Endothelial cell of umbilical vein (primary cell): ENCODE measurements at regions not wholly inside any gene's neighbourhood (a gene's known extent, or its start where the extent isn't known, plus 50 kb on each side); places are given as distances from the start of the nearest gene placed in this dataset.

ENCODE experiments used
- JUN ChIP-seq: IDR thresholded peaks from 2 replicates; pipeline ENCODE4 v1.6.1; 2011; ENCODE audit warnings: borderline replicate concordance, low read depth; ENCODE audit not compliant: insufficient read length, insufficient read depth
- MYC ChIP-seq: IDR thresholded peaks from one replicate; pipeline ENCODE4 v1.6.1; 2011; ENCODE audit warnings: mild to moderate bottlenecking, low read depth, low read length
- TF ChIP-seq, protein P1 (sequence below), 2 donors: IDR thresholded peaks; 1 replicate in 1 of 2; 2 replicates in 1 of 2; pipeline ENCODE4 v1.5.1; 2011; ENCODE audit warnings: low read length in 2 of 2, mild to moderate bottlenecking in 2 of 2, moderate library complexity in 2 of 2, control low read depth in 1 of 2, inconsistent platforms in 1 of 2, low read depth in 1 of 2; ENCODE audit not compliant: insufficient read depth in 1 of 2; ENCODE audit errors: extremely low read depth in 1 of 2

DNA sequence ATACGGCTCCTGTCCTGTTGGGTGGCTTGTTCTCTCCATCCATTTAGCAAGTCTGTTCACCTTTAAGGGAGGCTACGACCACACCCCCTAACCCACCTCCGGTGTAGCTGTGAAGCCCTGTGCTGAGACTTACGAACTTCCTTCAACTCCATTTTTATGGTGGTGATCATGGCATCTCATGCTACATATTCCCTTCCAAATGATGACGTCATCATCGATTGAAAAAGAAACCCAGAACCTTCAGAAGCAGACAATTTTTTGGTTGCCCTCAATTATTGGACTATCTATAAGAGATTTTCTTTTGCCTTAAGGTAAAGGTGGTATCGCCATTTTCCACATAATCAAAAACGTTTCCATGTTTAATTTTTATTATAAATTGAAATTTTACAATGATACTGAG, 389.0 kb downstream of the CBLN4 start:
- TF ChIP-seq JUN (no peak), MYC (no peak)
- TF ChIP-seq, protein P1, sequence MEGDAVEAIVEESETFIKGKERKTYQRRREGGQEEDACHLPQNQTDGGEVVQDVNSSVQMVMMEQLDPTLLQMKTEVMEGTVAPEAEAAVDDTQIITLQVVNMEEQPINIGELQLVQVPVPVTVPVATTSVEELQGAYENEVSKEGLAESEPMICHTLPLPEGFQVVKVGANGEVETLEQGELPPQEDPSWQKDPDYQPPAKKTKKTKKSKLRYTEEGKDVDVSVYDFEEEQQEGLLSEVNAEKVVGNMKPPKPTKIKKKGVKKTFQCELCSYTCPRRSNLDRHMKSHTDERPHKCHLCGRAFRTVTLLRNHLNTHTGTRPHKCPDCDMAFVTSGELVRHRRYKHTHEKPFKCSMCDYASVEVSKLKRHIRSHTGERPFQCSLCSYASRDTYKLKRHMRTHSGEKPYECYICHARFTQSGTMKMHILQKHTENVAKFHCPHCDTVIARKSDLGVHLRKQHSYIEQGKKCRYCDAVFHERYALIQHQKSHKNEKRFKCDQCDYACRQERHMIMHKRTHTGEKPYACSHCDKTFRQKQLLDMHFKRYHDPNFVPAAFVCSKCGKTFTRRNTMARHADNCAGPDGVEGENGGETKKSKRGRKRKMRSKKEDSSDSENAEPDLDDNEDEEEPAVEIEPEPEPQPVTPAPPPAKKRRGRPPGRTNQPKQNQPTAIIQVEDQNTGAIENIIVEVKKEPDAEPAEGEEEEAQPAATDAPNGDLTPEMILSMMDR (IDR thresholded peaks at IDR 0.05; ENCODE audit: extremely low read depth in 1 of 2, insufficient read depth in 1 of 2, low read depth in 1 of 2, low read length in 2 of 2): no peak
